SK-N-SH treated with all-trans-retinoic acid at 6 μM for 48 hours (cell line): ENCODE measurements at regions not wholly inside any gene's neighbourhood (a gene's known extent, or its start where the extent isn't known, plus 50 kb on each side); places are given as distances from the start of the nearest gene placed in this dataset.

Experiments
- CSDC2 ChIP-seq: fragments of 250-450 bp; sonication (Bioruptor Pico); IDR thresholded peaks from 2 replicates; pipeline ENCODE4 v1.5.0; 2020; ENCODE audit warnings: mild to moderate bottlenecking, moderate library complexity
- ZFP30 ChIP-seq: fragments of 450-650 bp; formaldehyde crosslinking; IDR thresholded peaks from 2 replicates; pipeline ENCODE4 v1.5.0; 2022; ENCODE audit warnings: mild to moderate bottlenecking, moderate library complexity
- ZNF565 ChIP-seq: fragments of 450-650 bp; formaldehyde crosslinking; conservative IDR thresholded peaks from 2 replicates; pipeline ENCODE4 v1.5.0; 2020; ENCODE audit warnings: low read depth, mild to moderate bottlenecking, moderate library complexity
- TF ChIP-seq, protein P1 (sequence below): fragments of 250-450 bp; sonication (Bioruptor Pico); IDR thresholded peaks from 2 replicates; pipeline ENCODE4 v1.5.1; 2020; ENCODE audit warnings: low read depth, mild to moderate bottlenecking, moderate library complexity

DNA sequence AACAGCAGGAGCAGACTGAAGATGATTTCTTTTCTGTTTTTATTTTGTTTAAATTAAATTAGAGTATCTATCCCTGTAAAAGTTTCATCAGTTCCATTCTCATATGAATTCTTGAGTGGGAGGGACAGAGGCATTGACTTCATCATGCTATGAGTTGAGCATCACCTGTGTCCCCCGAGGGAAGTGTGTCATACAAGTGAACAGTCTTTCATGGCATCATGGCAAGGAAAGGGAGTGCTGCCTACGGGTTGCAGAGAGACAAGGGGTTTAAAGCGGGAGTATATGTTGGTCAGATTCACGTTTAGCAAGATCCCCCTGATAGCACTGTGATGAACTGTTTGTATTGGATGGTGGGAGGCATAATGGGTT, 52.7 kb upstream of the HIF1A start:
- TF ChIP-seq ZNF565 (no peak), ZFP30 (no peak), CSDC2 (CRISPR knock-in tag) (no peak)
- TF ChIP-seq, protein P1, sequence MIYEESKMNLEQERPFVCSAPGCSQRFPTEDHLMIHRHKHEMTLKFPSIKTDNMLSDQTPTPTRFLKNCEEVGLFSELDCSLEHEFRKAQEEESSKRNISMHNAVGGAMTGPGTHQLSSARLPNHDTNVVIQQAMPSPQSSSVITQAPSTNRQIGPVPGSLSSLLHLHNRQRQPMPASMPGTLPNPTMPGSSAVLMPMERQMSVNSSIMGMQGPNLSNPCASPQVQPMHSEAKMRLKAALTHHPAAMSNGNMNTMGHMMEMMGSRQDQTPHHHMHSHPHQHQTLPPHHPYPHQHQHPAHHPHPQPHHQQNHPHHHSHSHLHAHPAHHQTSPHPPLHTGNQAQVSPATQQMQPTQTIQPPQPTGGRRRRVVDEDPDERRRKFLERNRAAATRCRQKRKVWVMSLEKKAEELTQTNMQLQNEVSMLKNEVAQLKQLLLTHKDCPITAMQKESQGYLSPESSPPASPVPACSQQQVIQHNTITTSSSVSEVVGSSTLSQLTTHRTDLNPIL (CRISPR knock-in tag), result no peak
